ENCODE measurements at regions not wholly inside any gene's neighbourhood (a gene's known extent, or its start where the extent isn't known, plus 50 kb on each side); places are given as distances from the start of the nearest gene placed in this dataset.

DNA sequence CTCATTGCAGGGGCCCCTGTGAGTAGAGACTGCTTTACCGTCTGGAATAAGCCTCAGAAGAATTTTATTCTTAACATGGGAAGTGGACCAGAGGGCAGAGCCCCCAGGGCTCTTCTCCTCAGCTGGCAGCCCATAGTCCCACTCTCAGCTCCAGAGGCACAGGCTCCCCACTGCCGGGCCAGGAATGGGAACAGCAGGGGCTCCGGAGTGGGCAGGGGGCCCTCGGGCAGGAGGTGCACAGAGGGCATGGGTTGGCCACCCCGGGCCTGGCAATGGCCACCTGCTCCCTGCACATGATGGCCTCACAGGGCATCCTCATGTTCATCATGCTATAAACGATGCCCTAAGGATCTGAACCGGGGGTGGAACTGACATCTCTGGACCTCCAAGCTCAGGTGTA is 1469.7 kb downstream of the BRD1 start (continued):
- TF ChIP-seq, protein P1, sequence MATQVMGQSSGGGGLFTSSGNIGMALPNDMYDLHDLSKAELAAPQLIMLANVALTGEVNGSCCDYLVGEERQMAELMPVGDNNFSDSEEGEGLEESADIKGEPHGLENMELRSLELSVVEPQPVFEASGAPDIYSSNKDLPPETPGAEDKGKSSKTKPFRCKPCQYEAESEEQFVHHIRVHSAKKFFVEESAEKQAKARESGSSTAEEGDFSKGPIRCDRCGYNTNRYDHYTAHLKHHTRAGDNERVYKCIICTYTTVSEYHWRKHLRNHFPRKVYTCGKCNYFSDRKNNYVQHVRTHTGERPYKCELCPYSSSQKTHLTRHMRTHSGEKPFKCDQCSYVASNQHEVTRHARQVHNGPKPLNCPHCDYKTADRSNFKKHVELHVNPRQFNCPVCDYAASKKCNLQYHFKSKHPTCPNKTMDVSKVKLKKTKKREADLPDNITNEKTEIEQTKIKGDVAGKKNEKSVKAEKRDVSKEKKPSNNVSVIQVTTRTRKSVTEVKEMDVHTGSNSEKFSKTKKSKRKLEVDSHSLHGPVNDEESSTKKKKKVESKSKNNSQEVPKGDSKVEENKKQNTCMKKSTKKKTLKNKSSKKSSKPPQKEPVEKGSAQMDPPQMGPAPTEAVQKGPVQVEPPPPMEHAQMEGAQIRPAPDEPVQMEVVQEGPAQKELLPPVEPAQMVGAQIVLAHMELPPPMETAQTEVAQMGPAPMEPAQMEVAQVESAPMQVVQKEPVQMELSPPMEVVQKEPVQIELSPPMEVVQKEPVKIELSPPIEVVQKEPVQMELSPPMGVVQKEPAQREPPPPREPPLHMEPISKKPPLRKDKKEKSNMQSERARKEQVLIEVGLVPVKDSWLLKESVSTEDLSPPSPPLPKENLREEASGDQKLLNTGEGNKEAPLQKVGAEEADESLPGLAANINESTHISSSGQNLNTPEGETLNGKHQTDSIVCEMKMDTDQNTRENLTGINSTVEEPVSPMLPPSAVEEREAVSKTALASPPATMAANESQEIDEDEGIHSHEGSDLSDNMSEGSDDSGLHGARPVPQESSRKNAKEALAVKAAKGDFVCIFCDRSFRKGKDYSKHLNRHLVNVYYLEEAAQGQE (IDR thresholded peaks at IDR 0.05; ENCODE audit: low read depth) = no peak

DNA sequence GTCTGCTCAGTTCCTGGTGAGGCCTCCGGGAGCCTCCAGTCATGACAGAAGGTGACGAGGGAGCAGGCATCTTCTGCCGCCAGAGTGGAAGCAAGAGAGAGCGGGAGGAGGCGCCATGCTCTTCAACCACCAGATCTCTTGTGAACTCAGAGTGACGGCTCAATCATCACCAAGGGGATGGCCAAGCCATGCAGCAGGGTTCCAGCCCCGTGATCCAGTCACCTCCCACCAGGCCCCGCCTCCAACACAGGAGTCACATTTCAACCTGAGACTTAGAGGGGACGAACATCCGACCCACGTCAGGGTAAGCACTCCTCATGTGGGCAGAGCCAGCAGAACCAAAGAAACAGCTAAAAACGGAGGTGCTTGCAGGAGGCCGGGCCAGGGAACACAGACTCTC is 1470.5 kb downstream of the BRD1 start:
- no peak for ATAC-seq
- ChIA-PET POLR2A (no interaction called here), RAD21 (ENCODE audit: low non-redundant PET in 1 of 2, low total read pairs in 2 of 2, uncharacterized antibody in 2 of 2, unreplicated experiment in 2 of 2) (no interaction called here), CTCF (no interaction called here)
- BruUV-seq (replicated peaks) = no TSS peak
- no peak overlapping the region for H3K9ac ChIP-seq (ENCODE audit: low read length)
- H4K20me1 ChIP-seq (ENCODE audit: insufficient read depth) = no peaks in the 10 kb centered on the region
- intact Hi-C loops (cut with micrococcal nuclease) = no loop called here
- H3K4me1 ChIP-seq (ENCODE audit: control insufficient read depth in 1 of 2, insufficient read depth in 2 of 2, low read length in 2 of 2) = no peaks in the 10 kb centered on the region
- H3K4me2 ChIP-seq (ENCODE audit: low read length) = no peak overlapping the region
- H2AFZ ChIP-seq (ENCODE audit: low read depth, low read length, poor library complexity, severe bottlenecking) = no peak overlapping the region
- H3K9me2 ChIP-seq (ENCODE audit: insufficient read depth) = no peaks in the 10 kb centered on the region
- no peak overlapping the region for H3K27ac ChIP-seq (ENCODE audit: low read depth, low read length)
- H3K27me3 ChIP-seq (ENCODE audit: insufficient read depth, low read length) = no peaks in the 10 kb centered on the region
- no peak overlapping the region for H3K4me3 ChIP-seq (replicated peaks in 1 of 2; ENCODE audit: low read depth in 1 of 2, low read length in 2 of 2)
- no peak for DNase-seq (ENCODE audit: low read depth, low spot score)
- TF ChIP-seq SP1 (IDR thresholded peaks at IDR 0.05; ENCODE audit: low read depth) = no peak
- TF ChIP-seq EZH2phosphoT487 (IDR thresholded peaks at IDR 0.05; ENCODE audit: borderline replicate concordance) = no peak
- TF ChIP-seq, protein P1 (IDR thresholded peaks at IDR 0.05; ENCODE audit: low read depth) = no peak
- no peak for TF ChIP-seq CEBPB (IDR thresholded peaks at IDR 0.05; ENCODE audit: low read depth)
- TF ChIP-seq ZFX (IDR thresholded peaks at IDR 0.05) = no peak
- no peaks in the 10 kb centered on the region; a peak in 1 of 4 replicates for H3K9me3 ChIP-seq (ENCODE audit: control insufficient read depth in 1 of 2, insufficient read depth in 1 of 2, low read depth in 1 of 2, low read length in 2 of 2)
- no peaks in the 10 kb centered on the region for H3K79me2 ChIP-seq (ENCODE audit: insufficient read depth, low read length)
- no peaks in the 10 kb centered on the region for H3K36me3 ChIP-seq (ENCODE audit: control insufficient read depth in 1 of 2, insufficient read depth in 2 of 2, low read length in 2 of 2)
